K562 (cell line): ENCODE measurements at regions not wholly inside any gene's neighbourhood (a gene's known extent, or its start where the extent isn't known, plus 50 kb on each side); places are given as distances from the start of the nearest gene placed in this dataset.

Experiments used
- ATAC-seq: fragments of 200-7000 bp; cut with Tn5 transposase; 3 replicates; pipeline ENCODE4 v1.9.1; 2020; ENCODE audit warnings: moderate library complexity
- BruUV-seq: library from RNA; stranded (reverse); fragments of 400-500 nt; replicated peaks from 2 replicates; lab custom pipeline; 2021; lab: Mats Ljungman, UMichigan
- CTCF ChIA-PET: fragments of 300-600 bp; formaldehyde crosslinking; extraction: SDS; loops from one replicate; lab custom pipeline; 2021; ENCODE audit warnings: low intra/inter-chr PET ratio; lab: Yijun Ruan, JAX
- POLR2A ChIA-PET: fragments of 300-600, 350-650 bp; sonication (Branson Sonifier 250); formaldehyde crosslinking; extraction: SDS; loops from one replicate; lab custom pipeline; 2021; ENCODE audit warnings: antibody characterized with exemption, inconsistent platforms; lab: Yijun Ruan, JAX
- DNase-seq, 4 experiments: peaks; one replicate each; pipeline versions ENCODE4 v3.0.0 to v3.0.0-alpha.2; 2011 to 2018; ENCODE audit warnings: low spot score in 3 of 4, mixed read lengths in 3 of 4; ENCODE audit errors: extremely low read depth in 1 of 4
- FAIRE-seq: peaks from 2 replicates; lab custom pipeline; 2011; peaks lifted over from hg19 to GRCh38; lab: Jason Lieb, UNC
- H2AFZ ChIP-seq: 2 replicates; pipeline ENCODE4 v1.6.0; 2011; ENCODE audit warnings: low read depth, low read length, control low read depth, inconsistent platforms
- H3K27ac ChIP-seq: fragments of 200-600 bp; 3 replicates; pipeline ENCODE4 v1.8.0; 2011; ENCODE audit warnings: low read depth, mild to moderate bottlenecking, control low read depth, inconsistent platforms, low read length, moderate library complexity, mixed read lengths; ENCODE audit errors: extremely low read depth
- H3K27me3 ChIP-seq, 2 experiments: fragments of 300-600 bp in 1 of 2; 2 replicates in 1 of 2; 3 replicates in 1 of 2; pipeline versions ENCODE4 v1.6.0 to v1.8.0; 2011; ENCODE audit warnings: inconsistent platforms in 2 of 2, low read length in 2 of 2, mild to moderate bottlenecking in 1 of 2, mixed read lengths in 1 of 2, moderate library complexity in 1 of 2; ENCODE audit not compliant: control insufficient read depth in 2 of 2, insufficient read depth in 2 of 2
- H3K36me3 ChIP-seq: fragments of 300-600 bp; 3 replicates; pipeline ENCODE4 v1.8.0; 2011; ENCODE audit warnings: mild to moderate bottlenecking, low read length, inconsistent platforms; ENCODE audit not compliant: control insufficient read depth, insufficient read depth
- H3K4me1 ChIP-seq, 2 experiments: fragments of 200-600 bp in 1 of 2; replicated peaks in 1 of 2; 2 replicates in 1 of 2; 3 replicates in 1 of 2; pipeline versions ENCODE4 v1.5.1 to v1.8.0; 2011; ENCODE audit warnings: inconsistent platforms in 2 of 2, low read length in 2 of 2, mild to moderate bottlenecking in 1 of 2, mixed read lengths in 1 of 2, moderate library complexity in 1 of 2; ENCODE audit not compliant: control insufficient read depth in 2 of 2, insufficient read depth in 2 of 2
- H3K4me2 ChIP-seq: 2 replicates; pipeline ENCODE4 v1.6.1; 2011; ENCODE audit warnings: low read length, control low read depth, inconsistent platforms, mixed read lengths; ENCODE audit not compliant: insufficient read depth
- H3K4me3 ChIP-seq: fragments of 200-600 bp; sonication (generic), shearing (Covaris generic); 2 replicates; pipeline ENCODE4 v1.5.1; 2016; ENCODE audit warnings: control low read depth, inconsistent platforms
- H3K79me2 ChIP-seq: fragments of 200-600 bp; 3 replicates; pipeline ENCODE4 v1.8.0; 2011; ENCODE audit warnings: low read length, inconsistent platforms; ENCODE audit not compliant: control insufficient read depth, insufficient read depth
- H3K9ac ChIP-seq, 2 experiments: 2 replicates each; pipeline versions ENCODE4 v1.6.0 to v1.6.1; 2011; ENCODE audit warnings: low read depth in 2 of 2, low read length in 2 of 2, control low read depth in 1 of 2, inconsistent platforms in 1 of 2, mild to moderate bottlenecking in 1 of 2, mixed read lengths in 1 of 2; ENCODE audit not compliant: insufficient read depth in 1 of 2
- H3K9me1 ChIP-seq: one replicate; pipeline ENCODE4 v1.6.0; 2011; ENCODE audit warnings: inconsistent platforms, mild to moderate bottlenecking, low read length, moderate library complexity; ENCODE audit not compliant: control insufficient read depth, insufficient read depth
- H3K9me3 ChIP-seq: replicated peaks from 2 replicates; pipeline ENCODE4 v1.5.1; 2011; ENCODE audit warnings: low read depth, low read length, inconsistent platforms; ENCODE audit not compliant: control insufficient read depth, insufficient read depth
- H4K20me1 ChIP-seq: replicated peaks from 2 replicates; pipeline ENCODE4 v1.6.1; 2011; ENCODE audit warnings: low read length, inconsistent platforms, mixed read lengths; ENCODE audit not compliant: control insufficient read depth, insufficient read depth
- DPF2 ChIP-seq: fragments of 450-650 bp; IDR thresholded peaks from 2 replicates; pipeline ENCODE4 v1.6.1; 2016
- EP400 ChIP-seq: fragments of 450-650 bp; IDR thresholded peaks from 2 replicates; pipeline ENCODE4 v1.6.1; 2017; ENCODE audit warnings: antibody characterized with exemption, mild to moderate bottlenecking, moderate library complexity
- FOXA3 ChIP-seq, 2 experiments: fragments of 450-650 bp in 1 of 2; sonication (generic) in 1 of 2; formaldehyde crosslinking; IDR thresholded peaks in 1 of 2; conservative IDR thresholded peaks in 1 of 2; 2 replicates each; pipeline versions ENCODE4 v1.4.0 to v1.8.0; 2020 to 2022; ENCODE audit warnings: mild to moderate bottlenecking in 2 of 2, missing genetic modification reagents in 1 of 2
- KDM2B ChIP-seq: fragments of 250-450 bp; sonication (Bioruptor Pico); IDR thresholded peaks from 2 replicates; pipeline ENCODE4 v1.8.0; 2021; ENCODE audit warnings: mild to moderate bottlenecking, moderate library complexity
- MEF2D ChIP-seq: conservative IDR thresholded peaks from 2 replicates; pipeline ENCODE4 v1.6.1; 2016; ENCODE audit warnings: low read depth, missing genetic modification characterization, missing compliant biosample characterization
- MTA2 ChIP-seq: fragments of 450-650 bp; IDR thresholded peaks from 2 replicates; pipeline ENCODE4 v1.6.1; 2016; ENCODE audit warnings: low read depth
- ZBTB8A ChIP-seq: fragments of 450-650 bp; IDR thresholded peaks from 2 replicates; pipeline ENCODE4 v1.6.1; 2018; ENCODE audit warnings: mild to moderate bottlenecking, moderate library complexity; ENCODE audit not compliant: partially characterized antibody
- ZNF217 ChIP-seq: sonication (generic); formaldehyde crosslinking; IDR thresholded peaks from 2 replicates; pipeline ENCODE4 v1.8.0; 2022; ENCODE audit warnings: mild to moderate bottlenecking, missing genetic modification reagents
- WGBS: fragments of 100-300 bp; shearing (Covaris generic); methylation state at CpG from one replicate; pipeline ENCODE4 v1.1.6; 2016; ENCODE audit warnings: low coverage, mixed read lengths; ENCODE audit not compliant: insufficient coverage; ENCODE audit errors: missing lambda C conversion rate; 5-methylcytosine and 5-hydroxymethylcytosine counted together
- in situ Hi-C: fragments of 300-500 bp; cut with MboI; formaldehyde crosslinking; loops from 4 replicates; pipeline ENCODE4 v1.15.0; 2018; ENCODE audit warnings: inconsistent platforms, mixed read lengths
- intact Hi-C: fragments of 100-400 bp; cut with micrococcal nuclease; formaldehyde crosslinking; loops from 2 replicates; pipeline ENCODE4 v1.14.2; 2022
- TF ChIP-seq, protein P1 (sequence below): fragments of 450-650 bp; formaldehyde crosslinking; IDR thresholded peaks from 2 replicates; pipeline ENCODE4 v1.4.0; 2020; ENCODE audit warnings: mild to moderate bottlenecking, moderate library complexity
- TF ChIP-seq, protein P2 (sequence below): fragments of 200-800 bp; sonication (Bioruptor generic); IDR thresholded peaks from 2 replicates; pipeline ENCODE4 v1.6.1; 2016; ENCODE audit warnings: missing genetic modification characterization, missing compliant biosample characterization

DNA sequence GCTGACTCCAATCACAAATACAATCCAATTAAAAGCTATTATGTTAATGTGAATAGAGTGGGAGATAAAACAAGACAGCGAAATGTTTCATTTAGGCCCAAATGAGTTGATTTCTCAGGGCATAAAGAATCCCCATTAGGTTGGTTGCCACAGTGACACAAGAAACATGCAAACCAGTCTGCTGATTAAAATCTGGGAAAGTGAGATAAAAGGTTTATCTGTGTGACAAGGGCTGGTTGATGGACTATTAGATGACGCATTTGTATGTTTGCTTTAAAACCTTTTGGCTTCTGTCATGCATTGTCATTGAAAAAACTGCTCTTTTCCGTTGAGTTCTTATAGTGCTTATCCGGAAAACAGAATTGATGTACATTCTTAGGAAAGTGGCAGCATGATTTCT, 658.2 kb downstream of the GATA3 start:
- FAIRE-seq = no peak
- Histone ChIP-seq H3K9me3 (no peaks in the 10 kb centered on the region), H3K4me2 (no peak overlapping the region), H3K4me3 (no peak overlapping the region)
- POLR2A ChIA-PET = interaction anchor here (1.3 kb wide), 1 partner anchor 9 kb away, joined by 3 read pairs; no protein-coding TSS in a partner anchor
- no peak for TF ChIP-seq MEF2D (tag)
- TF ChIP-seq, all 486 proteins: peak for 0
- CTCF ChIA-PET = no interaction called here
- Histone ChIP-seq H3K4me1 (no peaks in the 10 kb centered on the region), H3K36me3 (no peaks in the 10 kb centered on the region), H2AFZ (no peak overlapping the region), H3K27me3 (no peaks in the 10 kb centered on the region), H3K79me2 (no peaks in the 10 kb centered on the region), H3K27ac (no peak overlapping the region), H3K9ac (no peak overlapping the region), H4K20me1 (no peaks in the 10 kb centered on the region), H3K9me1 (no peaks in the 10 kb centered on the region)
- no TSS peak for BruUV-seq
- no peak for ATAC-seq
- intact Hi-C loops (no loop called here), in situ Hi-C loops (no loop called here)
- WGBS = 0% methylated on average over 4 of the region's 4 CpGs
- DNase-seq = no peak

DNA sequence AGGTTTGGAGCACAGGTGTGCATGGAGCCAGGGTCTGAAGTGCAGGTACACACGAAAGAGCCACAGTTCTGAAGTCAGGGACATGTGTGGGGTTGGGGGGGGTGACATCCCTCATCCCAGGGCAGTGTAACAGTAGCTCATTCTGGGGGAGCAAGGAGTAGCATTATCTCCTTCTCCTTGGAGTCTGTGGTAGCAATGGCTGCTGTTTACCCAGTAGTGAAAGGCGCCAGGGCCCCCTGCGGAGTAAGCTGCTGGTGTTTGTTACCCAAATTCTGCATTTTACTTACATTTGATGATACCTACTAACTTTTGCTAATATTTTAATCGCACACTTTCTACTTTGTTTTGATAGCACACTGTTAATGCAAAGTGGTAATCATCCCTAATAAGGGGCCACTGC, 665.5 kb downstream of the GATA3 start:
- H3K79me2 ChIP-seq = no peaks in the 10 kb centered on the region
- POLR2A ChIA-PET = no interaction called here
- no peak overlapping the region for H2AFZ ChIP-seq
- 0% methylated on average over 4 of the region's 4 CpGs for WGBS
- H3K9ac ChIP-seq = no peak overlapping the region
- H4K20me1 ChIP-seq = no peaks in the 10 kb centered on the region
- no peaks in the 10 kb centered on the region; the same call in 1 of the 2 replicates for H3K9me3 ChIP-seq
- in situ Hi-C loops (no loop called here), intact Hi-C loops (no loop called here)
- no peaks in the 10 kb centered on the region for H3K36me3 ChIP-seq
- no peaks in the 10 kb centered on the region for H3K27me3 ChIP-seq
- H3K9me1 ChIP-seq = no peaks in the 10 kb centered on the region
- no peaks in the 10 kb centered on the region for H3K4me1 ChIP-seq
- H3K27ac ChIP-seq = no peak overlapping the region
- BruUV-seq = no TSS peak
- FAIRE-seq = no peak
- H3K4me3 ChIP-seq = no peak overlapping the region
- ATAC-seq = no peak
- CTCF ChIA-PET = no interaction called here
- H3K4me2 ChIP-seq = no peak overlapping the region
- DNase-seq = no peak
- TF ChIP-seq DPF2 (no peak), ZNF217 (CRISPR knock-in tag) (no peak), KDM2B (CRISPR knock-in tag) (no peak), MTA2 (no peak), ZBTB8A (no peak), EP400 (no peak), FOXA3 (CRISPR knock-in tag; conservative IDR thresholded peaks at IDR 0.05 in 1 of 2, IDR thresholded peaks at IDR 0.05 in 1 of 2) (no peak)
- TF ChIP-seq, protein P1, sequence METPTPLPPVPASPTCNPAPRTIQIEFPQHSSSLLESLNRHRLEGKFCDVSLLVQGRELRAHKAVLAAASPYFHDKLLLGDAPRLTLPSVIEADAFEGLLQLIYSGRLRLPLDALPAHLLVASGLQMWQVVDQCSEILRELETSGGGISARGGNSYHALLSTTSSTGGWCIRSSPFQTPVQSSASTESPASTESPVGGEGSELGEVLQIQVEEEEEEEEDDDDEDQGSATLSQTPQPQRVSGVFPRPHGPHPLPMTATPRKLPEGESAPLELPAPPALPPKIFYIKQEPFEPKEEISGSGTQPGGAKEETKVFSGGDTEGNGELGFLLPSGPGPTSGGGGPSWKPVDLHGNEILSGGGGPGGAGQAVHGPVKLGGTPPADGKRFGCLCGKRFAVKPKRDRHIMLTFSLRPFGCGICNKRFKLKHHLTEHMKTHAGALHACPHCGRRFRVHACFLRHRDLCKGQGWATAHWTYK (CRISPR knock-in tag) = no peak
- TF ChIP-seq, protein P2, sequence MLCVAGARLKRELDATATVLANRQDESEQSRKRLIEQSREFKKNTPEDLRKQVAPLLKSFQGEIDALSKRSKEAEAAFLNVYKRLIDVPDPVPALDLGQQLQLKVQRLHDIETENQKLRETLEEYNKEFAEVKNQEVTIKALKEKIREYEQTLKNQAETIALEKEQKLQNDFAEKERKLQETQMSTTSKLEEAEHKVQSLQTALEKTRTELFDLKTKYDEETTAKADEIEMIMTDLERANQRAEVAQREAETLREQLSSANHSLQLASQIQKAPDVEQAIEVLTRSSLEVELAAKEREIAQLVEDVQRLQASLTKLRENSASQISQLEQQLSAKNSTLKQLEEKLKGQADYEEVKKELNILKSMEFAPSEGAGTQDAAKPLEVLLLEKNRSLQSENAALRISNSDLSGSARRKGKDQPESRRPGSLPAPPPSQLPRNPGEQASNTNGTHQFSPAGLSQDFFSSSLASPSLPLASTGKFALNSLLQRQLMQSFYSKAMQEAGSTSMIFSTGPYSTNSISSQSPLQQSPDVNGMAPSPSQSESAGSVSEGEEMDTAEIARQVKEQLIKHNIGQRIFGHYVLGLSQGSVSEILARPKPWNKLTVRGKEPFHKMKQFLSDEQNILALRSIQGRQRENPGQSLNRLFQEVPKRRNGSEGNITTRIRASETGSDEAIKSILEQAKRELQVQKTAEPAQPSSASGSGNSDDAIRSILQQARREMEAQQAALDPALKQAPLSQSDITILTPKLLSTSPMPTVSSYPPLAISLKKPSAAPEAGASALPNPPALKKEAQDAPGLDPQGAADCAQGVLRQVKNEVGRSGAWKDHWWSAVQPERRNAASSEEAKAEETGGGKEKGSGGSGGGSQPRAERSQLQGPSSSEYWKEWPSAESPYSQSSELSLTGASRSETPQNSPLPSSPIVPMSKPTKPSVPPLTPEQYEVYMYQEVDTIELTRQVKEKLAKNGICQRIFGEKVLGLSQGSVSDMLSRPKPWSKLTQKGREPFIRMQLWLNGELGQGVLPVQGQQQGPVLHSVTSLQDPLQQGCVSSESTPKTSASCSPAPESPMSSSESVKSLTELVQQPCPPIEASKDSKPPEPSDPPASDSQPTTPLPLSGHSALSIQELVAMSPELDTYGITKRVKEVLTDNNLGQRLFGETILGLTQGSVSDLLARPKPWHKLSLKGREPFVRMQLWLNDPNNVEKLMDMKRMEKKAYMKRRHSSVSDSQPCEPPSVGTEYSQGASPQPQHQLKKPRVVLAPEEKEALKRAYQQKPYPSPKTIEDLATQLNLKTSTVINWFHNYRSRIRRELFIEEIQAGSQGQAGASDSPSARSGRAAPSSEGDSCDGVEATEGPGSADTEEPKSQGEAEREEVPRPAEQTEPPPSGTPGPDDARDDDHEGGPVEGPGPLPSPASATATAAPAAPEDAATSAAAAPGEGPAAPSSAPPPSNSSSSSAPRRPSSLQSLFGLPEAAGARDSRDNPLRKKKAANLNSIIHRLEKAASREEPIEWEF (CRISPR knock-in tag) = no peak
